Activated naive CD8-positive, alpha-beta T cell (primary cell): ENCODE measurements at regions not wholly inside any gene's neighbourhood (a gene's known extent, or its start where the extent isn't known, plus 50 kb on each side); places are given as distances from the start of the nearest gene placed in this dataset.

Experiments used
- H3K27ac Mint-ChIP-seq: one replicate; pipeline ENCODE4 v1.8.0; 2021; ENCODE audit warnings: mixed read lengths
- H3K27me3 Mint-ChIP-seq: one replicate; pipeline ENCODE4 v1.8.0; 2021; ENCODE audit warnings: mixed read lengths
- H3K36me3 Mint-ChIP-seq: one replicate; pipeline ENCODE4 v1.8.0; 2021; ENCODE audit warnings: mixed read lengths
- H3K4me1 Mint-ChIP-seq: one replicate; pipeline ENCODE4 v1.8.0; 2021; ENCODE audit warnings: low read depth, mixed read lengths
- H3K4me3 Mint-ChIP-seq: one replicate; pipeline ENCODE4 v1.8.0; 2021; ENCODE audit warnings: mild to moderate bottlenecking, mixed read lengths
- H3K9me3 Mint-ChIP-seq: one replicate; pipeline ENCODE4 v1.8.0; 2021; ENCODE audit warnings: low read depth, mixed read lengths

- no peak overlapping the region for H3K27ac Mint-ChIP-seq
Observed at GRCh38 chr16:85412911-85413520, 200.1 kb upstream of the GSE1 start.

GRCh38 chr16:85413691-85414663 lies 199.1 kb upstream of the GSE1 start:
- H3K36me3 Mint-ChIP-seq = no peaks in the 10 kb centered on the region
- no peak overlapping the region for H3K27ac Mint-ChIP-seq
- H3K27me3 Mint-ChIP-seq = no peaks in the 10 kb centered on the region
- no peak overlapping the region for H3K4me3 Mint-ChIP-seq
- H3K9me3 Mint-ChIP-seq = no peaks in the 10 kb centered on the region
- H3K4me1 Mint-ChIP-seq = peaks cover 1% of the 10 kb centered on the region

More at GRCh38 chr16:85412911-85413520, 200.1 kb upstream of the GSE1 start:
- Mint-ChIP-seq H3K4me1 (no peaks in the 10 kb centered on the region), H3K4me3 (no peak overlapping the region), H3K27me3 (no peaks in the 10 kb centered on the region), H3K36me3 (no peaks in the 10 kb centered on the region), H3K9me3 (no peaks in the 10 kb centered on the region)

GRCh38 chr16:85415196-85416090 lies 197.7 kb upstream of the GSE1 start:
- Mint-ChIP-seq H3K4me1 (peaks cover 1% of the 10 kb centered on the region), H3K36me3 (no peaks in the 10 kb centered on the region), H3K27me3 (no peaks in the 10 kb centered on the region), H3K4me3 (no peak overlapping the region), H3K9me3 (no peaks in the 10 kb centered on the region), H3K27ac (no peak overlapping the region)

GRCh38 chr16:85416228-85417109 lies 196.7 kb upstream of the GSE1 start:
- peaks cover 1% of the 10 kb centered on the region for H3K4me1 Mint-ChIP-seq
- no peaks in the 10 kb centered on the region for H3K36me3 Mint-ChIP-seq
- no peaks in the 10 kb centered on the region for H3K9me3 Mint-ChIP-seq
- H3K4me3 Mint-ChIP-seq = no peak overlapping the region
- no peaks in the 10 kb centered on the region for H3K27me3 Mint-ChIP-seq
- no peak overlapping the region for H3K27ac Mint-ChIP-seq

- no peaks in the 10 kb centered on the region for H3K27me3 Mint-ChIP-seq
- H3K36me3 Mint-ChIP-seq = no peaks in the 10 kb centered on the region
- H3K27ac Mint-ChIP-seq = no peak overlapping the region
- H3K9me3 Mint-ChIP-seq = no peaks in the 10 kb centered on the region
- peaks cover 1% of the 10 kb centered on the region for H3K4me1 Mint-ChIP-seq
- no peak overlapping the region for H3K4me3 Mint-ChIP-seq
Observed at GRCh38 chr16:85417156-85417860, 195.8 kb upstream of the GSE1 start.

GRCh38 chr16:85418978-85419491 lies 194.1 kb upstream of the GSE1 start:
- no peaks in the 10 kb centered on the region for H3K27me3 Mint-ChIP-seq
- H3K36me3 Mint-ChIP-seq = no peaks in the 10 kb centered on the region
- H3K27ac Mint-ChIP-seq = no peak overlapping the region
- no peaks in the 10 kb centered on the region for H3K9me3 Mint-ChIP-seq
- H3K4me3 Mint-ChIP-seq = no peak overlapping the region
- peaks cover 1% of the 10 kb centered on the region for H3K4me1 Mint-ChIP-seq

GRCh38 chr16:85419503-85420408 lies 193.4 kb upstream of the GSE1 start:
- H3K9me3 Mint-ChIP-seq = no peaks in the 10 kb centered on the region
- H3K4me1 Mint-ChIP-seq = peaks cover 1% of the 10 kb centered on the region
- H3K4me3 Mint-ChIP-seq = no peak overlapping the region
- H3K27me3 Mint-ChIP-seq = no peaks in the 10 kb centered on the region
- no peak overlapping the region for H3K27ac Mint-ChIP-seq
- no peaks in the 10 kb centered on the region for H3K36me3 Mint-ChIP-seq

- Mint-ChIP-seq H3K27ac (no peak overlapping the region), H3K36me3 (no peaks in the 10 kb centered on the region)
Observed at GRCh38 chr16:85420501-85421337, 192.4 kb upstream of the GSE1 start.

GRCh38 chr16:85421338-85422195 lies 191.6 kb upstream of the GSE1 start:
- Mint-ChIP-seq H3K36me3 (no peaks in the 10 kb centered on the region), H3K9me3 (no peaks in the 10 kb centered on the region), H3K27ac (no peak overlapping the region), H3K27me3 (no peaks in the 10 kb centered on the region), H3K4me3 (no peak overlapping the region), H3K4me1 (peaks cover 1% of the 10 kb centered on the region)

More at GRCh38 chr16:85420501-85421337, 192.4 kb upstream of the GSE1 start:
- Mint-ChIP-seq H3K4me3 (no peak overlapping the region), H3K27me3 (no peaks in the 10 kb centered on the region), H3K4me1 (peaks cover 1% of the 10 kb centered on the region), H3K9me3 (no peaks in the 10 kb centered on the region)

GRCh38 chr16:85422196-85422631 lies 190.9 kb upstream of the GSE1 start:
- Mint-ChIP-seq H3K27ac (no peak overlapping the region), H3K9me3 (no peaks in the 10 kb centered on the region), H3K4me1 (peaks cover 1% of the 10 kb centered on the region), H3K4me3 (no peak overlapping the region), H3K27me3 (no peaks in the 10 kb centered on the region), H3K36me3 (no peaks in the 10 kb centered on the region)
